ENCODE measurements at regions not wholly inside any gene's neighbourhood (a gene's known extent, or its start where the extent isn't known, plus 50 kb on each side); places are given as distances from the start of the nearest gene placed in this dataset.

DNA sequence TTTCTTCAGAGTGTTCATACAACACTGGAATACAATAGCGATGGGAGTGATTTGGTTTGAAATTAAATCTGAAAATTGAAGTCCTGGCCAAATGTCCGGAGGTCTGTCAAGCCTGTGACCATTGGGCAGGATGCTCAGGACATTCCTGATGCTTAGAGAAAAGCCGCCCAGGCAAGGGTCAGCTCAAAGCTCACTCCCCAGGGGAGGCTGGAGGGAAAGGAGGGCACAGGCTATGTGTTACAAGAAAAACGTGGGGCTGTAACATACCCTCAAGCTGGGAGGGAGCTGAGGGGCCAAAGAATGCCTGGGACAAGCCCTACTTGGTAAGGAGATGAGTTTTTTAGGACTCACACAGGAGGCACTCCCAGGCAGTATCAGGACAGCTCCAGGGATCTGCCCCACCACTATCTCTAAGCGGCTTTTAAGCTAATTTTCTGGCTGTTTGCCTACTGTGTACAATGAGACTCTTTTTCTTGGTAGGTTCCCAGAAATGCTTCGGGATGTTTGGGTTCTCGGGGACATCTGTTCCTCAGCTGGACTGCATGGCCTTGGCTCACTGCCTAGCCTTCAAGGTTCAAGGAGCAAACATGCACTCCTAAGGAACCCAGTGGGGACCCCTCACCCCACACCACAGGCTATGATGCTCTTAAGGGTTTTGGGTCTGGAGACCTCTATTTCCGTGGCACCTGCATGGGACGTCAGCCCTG, 500.1 kb downstream of the BRD1 start:
- Histone ChIP-seq H3K4me1 (no peaks in the 10 kb centered on the region), H3K9me3 (peaks cover 0 to 28% (median 16%) of the 10 kb centered on the region in 8 donors), H3K4me3 (no peak overlapping the region), H3K36me3 (no peaks in the 10 kb centered on the region), H3K27ac (no peak overlapping the region), H3K27me3 (replicated peaks in 1 of 7) (peaks cover 0 to 64% (median 5%) of the 10 kb centered on the region in 7 donors)
- WGBS, 5 donors: 79 to 89% (median 86%) methylated on average over 9 of the region's 9 CpGs
- TF ChIP-seq POLR2AphosphoS5 (IDR thresholded peaks at IDR 0.05): no peak
- intact Hi-C loops (cut with DNase I; ENCODE audit: low total_unique reads): no loop called here
- peak; percentile 22 for DNase-seq

GRCh38 chr22:49326558-49326957, 501.1 kb downstream of the BRD1 start:
- Histone ChIP-seq H3K27ac (no peak overlapping the region), H3K27me3 (replicated peaks in 1 of 7) (peaks cover 0 to 68% (median 6%) of the 10 kb centered on the region in 7 donors), H3K4me3 (no peak overlapping the region), H3K36me3 (no peaks in the 10 kb centered on the region), H3K4me1 (no peaks in the 10 kb centered on the region), H3K9me3 (peaks cover 0 to 28% (median 16%) of the 10 kb centered on the region in 8 donors)
- intact Hi-C loops (cut with DNase I; ENCODE audit: low total_unique reads): no loop called here
- TF ChIP-seq POLR2A (IDR thresholded peaks at IDR 0.05) (no peak), CTCF (IDR thresholded peaks at IDR 0.05 in 8 of 11, conservative IDR thresholded peaks at IDR 0.05 in 3 of 11) (no peak), POLR2AphosphoS5 (IDR thresholded peaks at IDR 0.05) (no peak)
- peak; percentile 21 for DNase-seq
- 73 to 92% (median 84%) methylated on average over 5 of the region's 5 CpGs for WGBS, 5 donors

DNA sequence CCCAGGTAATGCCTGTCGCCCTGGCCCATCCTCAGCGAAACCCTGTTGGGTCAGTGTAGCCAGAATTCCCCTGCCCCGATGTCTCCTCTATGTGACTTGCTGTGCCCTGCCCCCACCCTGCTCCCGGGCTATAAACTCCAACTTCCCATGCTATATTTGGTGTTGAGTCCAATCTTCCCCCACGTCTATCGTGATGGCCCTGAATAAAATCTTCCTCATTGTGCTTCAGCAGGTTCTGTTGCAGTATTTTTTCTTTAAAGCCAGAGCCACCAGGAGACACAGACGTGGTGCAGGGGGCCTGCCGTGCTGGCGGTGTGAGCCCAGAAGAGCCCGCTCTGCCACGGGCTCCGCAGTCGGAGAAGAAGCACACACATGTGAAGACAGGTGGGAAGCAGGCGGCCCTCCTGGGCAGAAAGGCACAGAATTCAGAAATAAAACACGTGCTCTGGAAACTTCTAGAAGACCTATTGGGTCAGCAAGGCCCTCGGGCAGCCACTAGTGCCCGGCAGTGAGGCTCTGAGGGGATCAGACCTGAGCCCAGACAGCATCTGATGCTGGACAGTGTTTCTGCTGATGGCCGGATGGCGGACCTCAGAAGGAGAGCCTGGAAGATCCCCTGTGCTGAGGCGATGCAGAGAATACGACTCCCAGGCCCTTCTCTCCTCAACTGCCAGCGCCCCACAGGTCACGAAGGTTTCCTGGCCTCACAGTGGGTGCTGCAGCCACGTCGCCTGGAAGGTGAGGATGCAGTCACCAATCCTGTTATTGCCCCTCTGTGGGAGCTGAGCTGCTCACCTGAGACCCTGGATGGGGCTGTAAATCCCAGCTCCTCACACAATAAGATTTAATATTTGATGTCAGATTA, 501.9 kb downstream of the BRD1 start:
- intact Hi-C loops (cut with DNase I; ENCODE audit: low total_unique reads): no loop called here
- H3K4me3 ChIP-seq: no peak overlapping the region
- H3K9me3 ChIP-seq: peaks cover 0 to 28% (median 16%) of the 10 kb centered on the region in 8 donors
- H3K27me3 ChIP-seq (replicated peaks in 1 of 7): peaks cover 0 to 74% (median 6%) of the 10 kb centered on the region in 7 donors
- H3K36me3 ChIP-seq: no peaks in the 10 kb centered on the region
- peak; percentile 46 for DNase-seq
- no peak overlapping the region for H3K27ac ChIP-seq
- TF ChIP-seq CTCF (IDR thresholded peaks at IDR 0.05 in 8 of 11, conservative IDR thresholded peaks at IDR 0.05 in 3 of 11) (no peak), POLR2A (IDR thresholded peaks at IDR 0.05) (no peak), POLR2AphosphoS5 (IDR thresholded peaks at IDR 0.05) (no peak)
- 85 to 91% (median 86%) methylated on average over 23 to 25 of the region's 25 CpGs for WGBS, 5 donors
- H3K4me1 ChIP-seq: no peaks in the 10 kb centered on the region

DNA sequence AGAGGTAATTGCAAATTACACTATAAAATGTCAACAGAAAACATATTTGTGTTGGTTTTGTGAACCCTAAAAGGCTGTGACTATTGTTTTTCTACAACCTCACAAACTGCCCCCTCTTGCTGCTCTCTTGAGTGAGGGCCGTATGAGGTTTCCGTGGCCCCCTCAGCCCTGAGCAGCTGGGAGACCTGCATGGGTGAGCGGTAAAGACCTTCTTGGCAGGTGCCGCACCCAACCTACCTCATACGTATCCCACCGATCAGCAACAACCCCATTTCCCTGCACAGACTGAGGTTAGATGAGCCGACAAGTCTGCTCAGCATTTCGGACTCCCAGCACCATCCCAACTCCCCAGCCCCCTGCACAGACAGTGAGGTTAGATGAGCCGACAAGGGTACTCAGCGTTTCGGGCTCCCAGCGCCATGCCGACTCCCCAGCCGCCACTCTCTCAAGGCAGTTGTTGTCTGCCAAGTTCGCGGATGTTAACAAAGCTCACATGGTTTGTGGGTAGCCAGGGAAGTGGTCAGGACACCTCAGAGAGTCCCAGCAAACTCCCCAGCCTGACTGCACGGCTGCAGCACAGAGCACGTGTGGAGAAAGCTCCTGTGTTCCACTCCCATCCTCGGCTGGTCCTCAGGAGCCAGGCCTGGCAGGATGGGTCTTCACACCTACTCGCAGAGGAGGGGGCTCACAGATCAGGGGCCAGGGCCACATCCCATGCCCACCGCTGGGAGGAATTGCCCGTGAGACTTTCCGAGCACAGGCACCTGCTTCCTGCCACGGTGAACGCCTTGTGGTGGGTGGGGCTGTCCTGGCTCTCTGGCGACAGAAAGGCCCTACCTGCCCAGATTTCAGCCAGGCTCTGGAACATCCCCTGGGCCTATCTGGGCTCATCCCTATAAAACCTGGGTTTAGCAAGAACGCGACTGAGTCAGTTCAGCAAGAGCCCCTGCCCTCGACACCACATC, 502.9 kb downstream of the BRD1 start:
- DNase-seq: peak; percentile 63
- intact Hi-C loops (cut with DNase I; ENCODE audit: low total_unique reads): no loop called here
- 81 to 89% (median 82%) methylated on average over 24 to 29 of the region's 29 CpGs for WGBS, 5 donors
- H3K4me1 ChIP-seq: no peaks in the 10 kb centered on the region
- no peaks in the 10 kb centered on the region for H3K36me3 ChIP-seq
- H3K4me3 ChIP-seq: no peak overlapping the region
- TF ChIP-seq CTCF (IDR thresholded peaks at IDR 0.05 in 8 of 11, conservative IDR thresholded peaks at IDR 0.05 in 3 of 11): no peak
- no peak for TF ChIP-seq POLR2A (IDR thresholded peaks at IDR 0.05)
- no peak for TF ChIP-seq POLR2AphosphoS5 (IDR thresholded peaks at IDR 0.05)
- peaks cover 0 to 28% (median 16%) of the 10 kb centered on the region in 8 donors for H3K9me3 ChIP-seq
- H3K27ac ChIP-seq: no peak overlapping the region
- peaks cover 0 to 67% (median 6%) of the 10 kb centered on the region in 7 donors for H3K27me3 ChIP-seq (replicated peaks in 1 of 7)

All from spleen (tissue), 11 donors.